Stomach (tissue), 4 donors: ENCODE measurements at regions not wholly inside any gene's neighbourhood (a gene's known extent, or its start where the extent isn't known, plus 50 kb on each side); places are given as distances from the start of the nearest gene placed in this dataset.

Source experiments
- CTCF ChIP-seq, 7 experiments: fragments of 450-650 bp in 4 of 7; fragments of 200-600 bp in 3 of 7; sonication (generic) in 3 of 7; IDR thresholded peaks; one replicate each; pipeline ENCODE4 v1.5.1; 2016 to 2019; ENCODE audit warnings: antibody characterized with exemption in 7 of 7, control low read depth in 2 of 7, mild to moderate bottlenecking in 1 of 7
- EP300 ChIP-seq: sonication (generic); formaldehyde crosslinking; IDR thresholded peaks from one replicate; pipeline ENCODE4 v1.6.1; 2017; ENCODE audit warnings: antibody characterized with exemption
- POLR2AphosphoS5 ChIP-seq, 3 donors: sonication (generic); formaldehyde crosslinking; IDR thresholded peaks; one replicate each; pipeline ENCODE4 v1.6.1; 2016; ENCODE audit warnings: antibody characterized with exemption in 3 of 3

GRCh38 chr2:19124135-19124534 lies 234.3 kb downstream of the OSR1 start:
- no peak for TF ChIP-seq CTCF (IDR thresholded peaks at IDR 0.05)
- no peak for TF ChIP-seq EP300
- no peak for TF ChIP-seq POLR2AphosphoS5 (IDR thresholded peaks at IDR 0.05)
